ENCODE measurements at regions not wholly inside any gene's neighbourhood (a gene's known extent, or its start where the extent isn't known, plus 50 kb on each side); places are given as distances from the start of the nearest gene placed in this dataset.
"Not testable (repeated sequence)": the region's sequence is repeated elsewhere in the genome, so short reads cannot be mapped to it uniquely, and the experiment has no call there.

DNA sequence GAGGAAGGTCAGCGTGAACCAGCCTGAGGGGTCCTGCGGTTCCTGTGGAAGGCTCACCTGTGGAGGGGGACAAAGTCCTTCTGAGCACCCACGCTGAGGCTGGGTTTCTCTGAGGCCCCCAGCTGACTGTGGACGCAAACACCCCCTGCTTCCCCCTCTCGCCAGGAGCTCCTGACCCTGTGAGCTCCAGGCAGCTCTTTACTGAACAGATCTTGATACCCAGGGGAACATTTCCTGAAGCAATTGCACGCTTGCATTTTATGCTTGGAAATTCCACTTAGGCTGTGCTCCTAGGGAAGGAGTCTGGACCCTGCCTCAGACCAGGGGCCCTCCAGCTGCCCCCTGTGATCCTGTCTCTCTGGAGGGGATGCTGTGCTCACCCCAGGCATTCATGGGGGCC, 454.2 kb upstream of the B3GAT1 start:
- DNase-seq (ENCODE audit: low read depth), result no peak

DNA sequence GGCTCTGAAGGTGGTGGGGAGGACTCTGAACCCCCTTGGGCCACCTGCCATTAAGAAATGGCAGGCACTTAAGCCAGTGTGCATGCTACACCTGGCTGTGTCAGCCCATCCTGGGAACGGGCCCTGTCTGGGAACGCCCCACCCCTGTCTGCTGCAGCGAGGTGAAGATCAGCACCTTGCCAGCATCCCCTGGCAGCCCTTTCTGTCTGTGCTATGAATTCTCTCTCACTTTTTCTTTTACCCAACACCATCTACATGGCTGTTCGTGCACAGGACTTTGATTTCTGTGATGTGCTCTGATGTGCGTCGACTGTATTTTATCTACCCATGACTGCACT, 452.9 kb upstream of the B3GAT1 start:
- no peak for DNase-seq (ENCODE audit: low read depth)

DNA sequence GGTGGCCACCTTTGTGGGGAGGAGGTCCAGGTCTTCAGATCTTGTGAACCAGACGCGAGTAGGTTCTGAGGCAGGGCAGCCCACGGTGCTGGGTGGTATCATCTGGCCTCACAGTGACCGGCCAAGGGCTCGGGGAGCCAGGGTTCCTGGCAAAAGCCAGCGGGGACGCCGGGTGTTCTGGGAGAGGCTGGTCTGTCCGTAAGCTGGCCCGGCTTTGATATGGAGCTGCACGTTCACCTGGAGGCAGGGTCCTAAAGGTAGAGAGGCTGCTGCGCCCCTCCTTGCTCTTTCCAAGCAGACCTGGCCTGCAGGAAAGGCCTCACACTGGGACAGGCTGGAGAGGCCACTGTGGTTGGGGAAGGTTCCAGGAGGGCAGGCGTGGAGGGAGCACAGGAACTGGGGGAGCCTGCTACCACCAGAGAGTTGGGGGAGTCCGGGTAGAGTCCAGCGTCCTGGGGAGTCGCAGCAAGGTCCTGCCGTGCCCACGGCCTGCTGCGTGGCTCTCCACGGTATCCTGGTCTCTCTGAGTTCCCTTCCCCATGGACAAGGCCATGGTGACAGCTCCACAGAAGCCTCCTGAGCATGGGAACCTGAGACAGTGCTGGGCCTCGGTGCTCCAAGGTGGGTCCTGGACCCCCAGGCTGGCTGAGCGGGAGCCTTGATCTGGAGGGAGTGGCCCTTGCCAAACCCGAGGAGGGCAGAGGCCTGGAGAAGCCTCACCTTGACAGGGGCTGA, 452.4 kb upstream of the B3GAT1 start:
- no peak for DNase-seq (ENCODE audit: low read depth)

DNA sequence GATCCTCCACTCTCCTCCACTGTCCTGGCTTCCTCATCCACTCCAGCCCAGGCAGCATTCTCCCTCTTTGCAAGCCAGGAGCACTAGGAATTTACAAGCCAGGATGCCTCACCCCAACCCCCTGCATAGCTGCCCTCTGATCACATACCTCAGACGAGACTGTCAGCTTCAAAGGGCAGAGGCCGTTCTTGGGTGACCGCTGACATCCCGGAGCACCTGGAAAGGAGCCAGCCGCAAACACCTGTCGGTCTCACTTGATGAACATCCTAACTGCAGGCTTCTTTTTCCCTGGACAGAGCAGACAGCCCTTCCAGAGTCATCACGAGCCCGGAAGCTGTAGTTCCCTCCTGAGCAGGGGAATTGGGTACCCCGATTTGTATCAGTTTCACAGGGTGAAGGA, 451.3 kb upstream of the B3GAT1 start:
- no peak for DNase-seq (ENCODE audit: low read depth)

DNA sequence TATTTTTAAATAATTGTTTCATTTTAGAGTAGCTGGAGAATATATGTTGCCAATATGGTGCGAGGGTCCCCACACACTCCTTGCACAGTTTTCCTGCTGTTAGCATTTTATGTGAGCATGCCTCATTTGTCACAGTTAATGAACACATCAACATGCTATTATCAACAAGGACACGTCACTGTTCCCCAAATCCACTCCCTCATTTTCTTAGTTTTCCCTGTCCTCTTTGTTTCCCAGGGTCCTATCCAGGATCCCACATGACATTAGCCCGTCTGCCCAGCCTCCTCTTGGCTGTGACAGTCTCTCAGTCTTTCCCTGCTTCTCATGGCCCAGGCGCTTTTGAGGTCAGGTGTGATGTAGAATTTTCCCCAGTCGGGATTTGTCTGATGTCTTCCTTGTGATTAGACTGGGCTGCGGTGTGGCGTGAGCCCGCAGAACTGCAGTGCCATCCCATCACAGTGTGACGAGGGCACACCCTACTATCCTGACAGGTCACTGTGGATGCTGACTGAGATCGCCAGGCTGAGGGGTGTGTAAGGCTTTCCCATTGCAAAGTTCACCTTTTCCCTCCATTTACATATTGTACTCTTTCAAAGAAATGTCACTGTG, 450.6 kb upstream of the B3GAT1 start:
- DNase-seq (ENCODE audit: low read depth), result no peak

DNA sequence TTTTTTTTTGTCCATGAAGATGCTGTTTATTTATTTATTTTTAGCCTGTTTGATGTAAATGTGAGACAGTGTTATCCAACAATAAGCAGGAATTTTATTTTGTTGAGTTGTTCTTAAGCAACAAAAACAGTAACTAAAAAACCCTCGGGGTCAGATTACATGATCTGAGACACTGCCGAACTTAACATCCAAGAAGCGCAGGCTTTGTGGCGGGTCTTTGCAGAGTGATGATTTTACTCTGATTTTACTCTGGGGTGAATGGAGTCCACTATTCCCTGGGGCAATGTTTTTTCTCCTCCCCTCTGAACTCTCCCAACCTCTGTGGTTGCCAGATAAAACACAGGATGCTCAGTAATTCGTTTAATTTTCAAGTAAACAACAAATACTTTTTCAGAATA, 450.1 kb upstream of the B3GAT1 start:
- no peak for DNase-seq (ENCODE audit: low read depth)

DNA sequence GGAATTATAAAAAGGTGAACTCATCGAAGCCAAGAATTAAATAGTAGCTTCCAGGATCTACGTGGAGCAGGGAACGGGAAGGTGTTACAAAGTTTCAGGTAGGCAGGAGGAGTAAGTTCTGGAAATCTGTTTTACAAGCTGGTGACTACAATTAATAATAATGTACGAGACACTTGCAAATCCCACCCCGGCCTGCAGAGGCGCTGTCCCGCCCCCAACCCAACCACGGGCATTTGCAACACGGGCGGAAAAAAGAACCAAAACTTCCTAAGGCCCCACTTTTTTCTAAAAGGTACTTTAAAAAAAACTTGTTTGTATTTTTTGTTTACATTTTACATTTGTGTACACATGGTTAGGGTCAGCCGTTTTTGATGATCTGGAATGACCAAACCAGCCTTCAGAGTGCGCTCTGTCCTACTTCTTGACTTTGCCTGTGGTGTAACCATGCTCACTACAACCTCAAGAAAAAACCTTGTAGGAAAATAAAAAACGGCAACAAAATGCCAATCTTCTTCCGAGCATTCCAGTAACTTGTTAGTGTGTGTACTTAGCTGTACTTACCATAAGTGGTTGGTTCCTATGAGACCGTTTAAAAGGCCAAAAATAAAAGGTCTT, 449.6 kb upstream of the B3GAT1 start:
- no peak for DNase-seq (ENCODE audit: low read depth)

DNA sequence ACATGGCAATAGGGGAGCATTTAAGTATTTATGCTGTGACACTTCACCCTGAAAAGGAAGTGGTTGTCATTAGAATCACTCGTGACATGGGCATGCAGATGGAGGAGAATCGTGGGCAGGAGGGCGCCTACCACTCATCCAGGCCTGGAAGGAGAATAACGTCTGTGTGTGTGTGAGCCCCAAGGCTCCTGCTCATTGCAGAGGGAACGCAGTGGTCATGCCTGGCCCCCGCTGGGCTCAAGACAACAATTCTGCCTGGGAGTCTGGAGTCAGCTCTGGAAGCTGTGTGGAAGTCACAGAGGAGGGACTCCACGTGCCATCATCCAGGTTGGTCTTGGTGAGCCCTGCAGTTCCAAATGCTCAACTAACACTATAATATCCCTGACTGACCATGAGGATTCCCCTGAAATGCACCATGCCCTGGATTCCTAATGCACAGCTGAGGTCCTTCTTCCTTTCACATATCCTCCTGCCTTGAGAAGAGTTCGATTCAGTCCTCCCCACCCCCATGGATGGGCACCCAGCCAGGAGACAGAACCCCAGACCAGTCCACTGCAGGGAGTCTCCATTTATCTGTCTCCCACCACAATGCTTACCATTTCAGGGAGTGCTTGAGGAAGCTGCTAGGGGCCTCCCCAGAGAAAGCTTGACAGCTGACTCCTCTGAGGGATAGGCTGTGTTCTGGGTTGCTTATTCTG, 446.9 kb upstream of the B3GAT1 start:
- DNase-seq (ENCODE audit: low read depth), result no peak

DNA sequence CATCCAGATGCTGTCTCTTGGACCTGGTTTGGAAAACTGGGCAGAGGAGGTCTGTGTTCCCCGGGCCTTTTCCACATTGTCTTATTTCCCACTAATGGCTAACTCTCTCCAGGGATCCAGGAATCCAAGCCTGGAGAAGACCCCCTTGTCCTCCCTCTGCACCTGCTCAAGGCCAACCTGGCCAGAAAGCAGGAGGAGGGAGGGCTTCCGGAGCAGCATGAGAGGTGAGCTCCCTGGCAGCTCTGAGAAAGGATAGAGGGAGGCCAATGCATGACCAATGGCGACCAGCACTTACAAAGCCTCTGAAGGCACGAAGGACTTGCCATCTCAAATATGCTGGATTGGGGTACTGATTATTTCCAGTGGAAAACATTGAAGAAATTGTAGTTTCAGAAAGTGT, 445.0 kb upstream of the B3GAT1 start:
- no peak for DNase-seq (ENCODE audit: low read depth)

DNA sequence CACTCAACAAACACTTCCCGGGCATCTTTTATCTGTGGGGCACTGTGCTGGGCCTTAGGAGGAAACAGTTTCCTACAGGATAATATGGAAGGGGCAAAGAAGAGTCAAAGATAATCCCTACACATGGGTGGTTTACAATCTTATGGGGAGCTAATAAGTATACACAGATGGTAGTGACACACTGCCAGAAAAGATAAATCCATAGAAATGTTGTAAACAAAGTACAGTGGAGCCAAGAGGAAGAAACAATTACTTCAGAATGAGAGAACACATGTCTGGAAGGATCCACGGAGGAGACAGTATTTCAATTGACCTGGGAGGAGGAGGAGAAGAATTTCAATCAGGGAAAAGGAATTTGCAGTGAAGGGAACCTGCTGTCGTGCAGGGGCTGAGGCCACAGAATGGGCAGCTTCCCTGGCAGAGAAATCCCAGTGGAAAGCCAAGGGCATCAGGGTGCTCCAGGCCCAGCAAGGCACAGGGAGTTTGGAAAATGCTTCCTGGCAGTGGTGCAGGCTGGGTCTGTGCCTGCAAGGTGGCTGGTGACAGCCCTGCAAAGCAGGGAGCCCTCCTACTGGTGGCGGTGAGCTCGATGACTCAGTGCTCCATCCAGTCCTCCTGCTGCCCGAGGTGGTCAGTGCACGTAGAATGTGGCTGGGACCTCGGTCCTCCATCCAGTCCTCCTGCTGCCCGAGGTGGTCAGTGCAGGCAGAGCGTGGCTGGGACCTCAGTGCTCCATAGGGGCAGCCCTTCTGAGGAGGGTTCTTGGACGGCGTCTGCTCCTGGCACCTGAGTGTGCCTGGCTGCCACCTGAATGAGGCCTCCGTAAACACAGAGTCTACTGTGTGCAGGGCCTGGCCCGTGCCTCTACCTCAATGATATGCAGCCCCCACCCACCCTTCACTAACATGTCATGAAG, 444.3 kb upstream of the B3GAT1 start:
- no peak for DNase-seq (ENCODE audit: low read depth)

DNA sequence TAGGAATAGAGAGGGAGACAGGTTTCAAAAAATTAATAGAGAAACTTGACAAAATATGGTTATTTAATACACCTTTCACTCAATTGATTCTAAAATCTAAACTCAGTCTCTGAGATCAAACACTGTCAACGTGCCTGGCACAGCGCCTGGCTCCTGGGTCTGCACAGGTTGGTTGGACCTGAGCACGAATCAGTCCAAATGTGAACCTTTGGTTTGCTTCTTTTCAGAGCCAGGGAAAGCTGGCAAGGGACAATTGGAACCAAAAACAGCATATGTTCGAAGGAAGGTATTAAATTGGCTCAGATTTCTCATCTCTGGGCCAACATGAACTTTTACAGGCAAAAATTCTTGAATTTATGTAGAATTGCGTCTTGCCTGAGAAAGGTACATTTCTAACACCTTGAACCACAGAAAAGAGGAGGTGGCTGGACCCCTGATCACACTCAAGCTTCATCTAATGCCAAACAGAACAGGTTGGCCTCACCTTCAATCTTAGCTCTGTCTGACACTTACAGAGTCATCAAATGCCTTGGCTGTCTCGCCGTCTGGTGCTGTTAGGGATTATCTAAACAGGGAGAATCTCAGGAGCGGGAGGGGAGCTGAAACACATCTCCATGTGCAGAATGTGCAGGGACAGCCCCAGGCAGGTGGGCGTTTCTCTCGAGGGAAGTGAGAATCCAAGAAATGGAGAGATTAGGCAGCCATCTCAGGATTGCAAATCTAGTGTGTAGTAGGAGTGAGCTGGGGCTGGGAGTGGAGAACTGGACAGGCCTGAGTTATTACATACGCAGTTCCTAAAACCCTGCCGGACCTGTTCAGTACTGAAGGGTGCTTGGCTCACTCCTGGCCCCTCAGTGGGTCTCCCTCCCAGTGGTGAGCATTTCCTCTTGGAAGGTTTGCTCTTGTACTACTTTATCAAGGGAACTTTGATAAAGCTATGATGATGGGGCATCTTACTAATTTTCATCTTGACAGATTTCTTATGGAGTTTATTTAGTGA, 442.2 kb upstream of the B3GAT1 start:
- no peak for DNase-seq (ENCODE audit: low read depth)

DNA sequence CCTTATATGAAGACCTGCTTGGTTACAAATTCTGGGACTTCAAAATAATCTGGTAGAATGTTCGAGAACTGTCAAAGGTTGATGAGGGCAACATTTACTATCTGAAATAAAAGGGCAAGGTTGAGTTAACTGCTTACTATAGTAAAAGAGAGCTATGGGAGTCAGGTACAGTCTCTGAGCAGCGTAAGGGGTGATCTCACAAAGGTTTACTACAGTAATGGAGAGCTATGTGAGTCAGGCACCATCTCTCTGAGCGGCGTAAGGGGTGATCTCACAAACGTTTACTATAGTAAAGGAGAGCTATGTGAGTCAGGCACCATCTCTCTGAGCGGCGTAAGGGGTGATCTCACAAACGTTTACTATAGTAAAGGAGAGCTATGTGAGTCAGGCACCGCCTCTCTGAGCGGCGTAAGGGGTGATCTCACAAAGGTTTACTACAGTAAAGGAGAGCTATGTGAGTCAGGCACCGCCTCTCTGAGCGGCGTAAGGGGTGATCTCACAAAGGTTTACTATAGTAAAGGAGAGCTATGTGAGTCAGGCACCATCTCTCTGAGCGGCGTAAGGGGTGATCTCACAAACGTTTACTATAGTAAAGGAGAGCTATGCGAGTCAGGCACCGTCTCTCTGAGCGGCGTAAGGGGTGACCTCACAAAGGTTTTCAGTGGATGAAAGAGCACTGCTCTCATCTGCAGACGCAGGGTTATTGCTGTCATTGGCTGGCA, 439.6 kb upstream of the B3GAT1 start:
- DNase-seq (ENCODE audit: low read depth), result not testable (repeated sequence)

DNA sequence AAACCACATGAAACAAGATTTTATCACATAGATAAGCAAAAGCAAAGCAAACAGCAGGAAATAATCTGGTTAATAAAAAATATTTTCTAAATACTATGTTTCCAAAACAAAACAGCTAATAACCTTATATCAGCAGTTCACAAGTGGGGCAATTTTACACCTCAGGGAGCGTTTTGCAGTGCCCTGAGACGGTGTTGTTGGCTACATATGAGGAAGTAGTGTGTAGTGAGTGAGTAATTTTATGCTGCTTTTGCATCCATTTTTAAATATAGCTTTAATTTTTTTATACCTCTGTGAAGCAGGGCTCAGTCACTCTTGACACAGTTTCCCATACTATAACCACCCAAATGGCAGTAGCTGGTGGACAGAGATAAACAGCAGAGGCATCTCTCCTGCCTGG, 438.5 kb upstream of the B3GAT1 start:
- DNase-seq (ENCODE audit: low read depth), result no peak

DNA sequence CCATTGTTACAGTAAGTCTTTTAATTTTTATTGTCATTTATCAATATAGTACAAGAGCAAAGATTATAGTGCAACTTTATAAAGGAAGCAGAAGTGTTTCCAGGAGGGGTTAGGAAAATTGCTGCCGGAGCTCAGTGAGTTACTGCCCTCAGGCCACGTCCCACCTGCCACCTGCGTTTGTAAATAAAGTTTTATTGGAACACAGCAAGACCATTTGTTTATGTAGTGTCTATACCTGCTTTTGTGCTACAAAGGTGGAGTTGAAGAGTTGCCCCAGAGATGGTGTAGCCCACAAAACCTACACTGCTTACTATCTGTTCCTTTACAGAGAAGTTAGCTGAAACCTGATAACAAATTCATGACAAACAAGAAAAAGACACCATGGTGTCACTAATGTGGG, 437.8 kb upstream of the B3GAT1 start:
- DNase-seq (ENCODE audit: low read depth), result no peak

DNA sequence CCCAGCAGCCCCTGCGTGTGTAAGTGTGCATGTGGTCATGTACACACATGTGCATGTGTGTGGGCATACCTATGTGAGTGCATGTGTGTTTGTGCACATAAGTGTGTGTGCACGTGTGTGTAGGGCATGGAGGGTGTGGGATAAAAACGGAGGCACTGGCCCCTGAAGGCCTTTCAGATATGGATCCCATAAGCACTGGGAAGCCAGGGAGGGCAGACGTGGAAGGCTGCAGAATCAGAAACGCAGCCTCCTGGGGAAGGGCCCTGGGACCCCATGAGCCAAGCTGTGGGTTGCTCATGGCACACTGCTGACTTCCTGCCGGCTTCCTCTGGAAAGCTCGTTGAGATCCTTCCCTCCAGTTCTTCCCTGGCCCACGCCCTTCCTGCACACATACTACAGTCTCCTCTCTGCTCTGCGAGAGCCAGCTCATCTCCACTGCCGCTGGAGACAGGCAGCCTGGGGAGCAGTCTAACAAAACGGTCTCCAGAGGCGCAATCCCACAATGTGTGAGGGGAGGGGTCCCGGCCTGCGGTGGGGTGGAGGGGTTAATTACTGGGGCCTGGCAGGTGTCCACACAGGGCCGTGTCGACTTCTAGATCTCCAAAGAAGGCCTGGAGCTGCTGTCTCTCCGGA, 435.2 kb upstream of the B3GAT1 start:
- DNase-seq (ENCODE audit: low read depth), result no peak

DNA sequence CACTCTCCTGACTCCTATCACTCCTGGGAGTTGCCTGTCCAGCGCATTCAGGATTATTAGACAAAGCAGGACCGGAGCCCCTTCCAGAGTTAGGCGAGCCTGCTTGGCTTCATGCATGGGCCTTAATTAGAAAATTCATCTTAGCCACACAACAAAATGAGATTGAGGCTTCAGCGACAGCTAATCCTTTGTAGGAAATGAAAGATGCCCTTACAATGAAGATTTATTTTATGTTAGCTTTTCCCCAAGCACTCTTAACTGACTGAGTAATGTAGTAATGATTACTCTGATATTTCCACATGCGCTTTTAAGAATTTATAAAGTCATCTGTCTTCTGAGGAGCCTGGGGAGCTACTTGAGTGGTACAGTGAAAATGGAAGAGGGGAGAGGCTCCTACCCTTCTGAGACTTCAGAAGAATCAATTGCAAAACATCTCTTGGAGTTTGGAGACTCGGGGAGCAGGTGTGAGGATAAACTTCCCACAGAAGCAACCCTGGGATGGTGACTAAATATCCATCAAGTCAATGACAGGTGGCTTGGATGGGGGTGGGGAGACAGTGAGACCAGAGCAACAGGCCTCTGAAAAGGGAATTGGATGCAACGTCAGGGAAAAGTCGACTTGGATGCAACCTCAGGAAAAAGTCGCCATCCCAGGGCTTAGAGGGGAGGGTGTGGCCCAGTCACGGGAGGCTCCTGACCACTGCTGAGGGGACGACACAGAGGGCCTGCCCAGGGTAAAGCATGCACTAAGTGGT, 434.5 kb upstream of the B3GAT1 start:
- DNase-seq (ENCODE audit: low read depth), result no peak

DNA sequence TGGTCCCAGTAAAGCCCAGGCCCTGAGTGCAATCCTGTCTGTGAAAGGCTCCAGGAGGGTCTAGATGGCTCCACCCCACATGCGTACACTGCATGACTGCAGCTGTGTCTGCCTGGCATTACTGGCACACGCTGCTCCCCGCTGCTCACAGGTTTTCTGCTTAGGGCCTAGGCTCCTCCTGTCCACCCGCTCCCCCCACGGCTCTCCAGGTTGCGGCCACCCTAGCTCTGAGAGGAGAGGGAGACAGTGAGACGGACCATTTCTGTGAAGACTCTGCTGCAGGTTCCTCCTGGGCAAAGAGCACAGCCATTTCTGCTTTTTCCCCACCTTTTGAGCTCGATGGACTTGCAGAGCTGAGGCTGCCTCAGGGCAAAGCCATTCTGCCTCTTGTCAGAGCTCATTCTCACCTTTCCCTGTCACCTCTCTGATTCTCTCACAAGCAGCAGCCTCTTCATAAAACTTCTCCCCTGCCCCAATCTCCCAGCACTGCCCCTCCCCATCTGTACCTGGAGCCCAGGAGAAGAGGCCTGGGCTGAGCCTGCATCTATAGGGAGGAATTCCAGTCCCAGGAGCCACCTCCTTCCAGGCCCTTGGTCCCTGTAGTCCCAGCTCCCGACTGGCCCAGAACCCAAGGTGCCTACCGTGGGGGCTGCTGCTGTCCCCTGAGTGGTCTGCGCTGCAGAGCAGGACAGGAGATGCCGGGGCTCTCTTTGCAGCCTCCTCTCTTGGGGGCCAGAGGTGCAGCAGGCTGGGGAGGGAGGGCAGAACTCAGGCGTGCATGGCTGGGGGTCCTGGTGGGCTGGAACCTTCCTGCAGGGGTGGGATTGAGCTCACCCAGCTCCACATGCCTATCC, 433.7 kb upstream of the B3GAT1 start:
- no peak for DNase-seq (ENCODE audit: low read depth)

DNA sequence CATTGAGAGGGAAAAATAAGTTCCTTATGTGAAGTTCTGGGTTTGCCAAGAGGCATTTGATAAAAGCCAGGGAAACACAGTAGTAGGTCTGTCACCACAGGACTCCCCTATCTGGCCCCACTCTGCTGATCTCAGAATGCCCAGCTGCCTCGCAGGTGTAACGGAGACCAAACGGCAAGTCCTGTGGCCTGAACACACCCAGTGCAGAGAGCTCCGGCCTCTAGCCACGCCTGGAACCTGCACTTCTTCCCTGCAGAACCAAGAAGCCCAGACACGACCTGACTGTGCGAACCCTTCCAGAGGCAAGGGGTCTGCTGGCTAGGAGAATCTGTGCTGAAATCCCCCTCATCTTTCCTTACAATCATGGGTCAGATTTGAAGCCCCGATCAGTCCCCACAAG, 432.8 kb upstream of the B3GAT1 start:
- DNase-seq (ENCODE audit: low read depth), result no peak

Measured in fibroblast of the conjunctiva (primary cell).